Hematopoietic multipotent progenitor cell treated with erythropoietin and hydrocortisone succinate and interleukin-3 and kit ligand, for 8 days (in vitro differentiated cells): ENCODE measurements at regions not wholly inside any gene's neighbourhood (a gene's known extent, or its start where the extent isn't known, plus 50 kb on each side); places are given as distances from the start of the nearest gene placed in this dataset.

ENCODE experiments used
- DNase-seq: peaks from one replicate; pipeline ENCODE4 v3.0.0-alpha.2; 2015

- DNase-seq = no peak
Measured at GRCh38 chr7:46459942-46460341, 538.9 kb upstream of the IGFBP3 start.

- DNase-seq = no peak
Measured at GRCh38 chr7:46454816-46455215, 533.7 kb upstream of the IGFBP3 start.

- no peak for DNase-seq
Measured at GRCh38 chr7:46452561-46453135, 531.6 kb upstream of the IGFBP3 start.

- no peak for DNase-seq
Measured at GRCh38 chr7:46451846-46452245, 530.8 kb upstream of the IGFBP3 start.

- DNase-seq = no peak
Measured at GRCh38 chr7:46450886-46451285, 529.8 kb upstream of the IGFBP3 start.

- DNase-seq = no peak
Measured at GRCh38 chr7:46450425-46450824, 529.4 kb upstream of the IGFBP3 start.

- DNase-seq = no peak
Measured at GRCh38 chr7:46449743-46450142, 528.7 kb upstream of the IGFBP3 start.

- no peak for DNase-seq
Measured at GRCh38 chr7:46448478-46448877, 527.4 kb upstream of the IGFBP3 start.

- DNase-seq = no peak
Measured at GRCh38 chr7:46446151-46446550, 525.1 kb upstream of the IGFBP3 start.

GRCh38 chr7:46444256-46444655 is 523.2 kb upstream of the IGFBP3 start:
- no peak for DNase-seq

GRCh38 chr7:46440186-46440585 is 519.1 kb upstream of the IGFBP3 start:
- no peak for DNase-seq

- no peak for DNase-seq
Measured at GRCh38 chr7:46432708-46433107, 511.6 kb upstream of the IGFBP3 start.

GRCh38 chr7:46428295-46428694 is 507.2 kb upstream of the IGFBP3 start:
- DNase-seq = no peak

- DNase-seq = no peak
Measured at GRCh38 chr7:46424934-46425333, 503.9 kb upstream of the IGFBP3 start.

- no peak for DNase-seq
Measured at GRCh38 chr7:46421441-46422230, 500.6 kb upstream of the IGFBP3 start.

- DNase-seq = no peak
Measured at GRCh38 chr7:46414946-46415345, 493.9 kb upstream of the IGFBP3 start.

- no peak for DNase-seq
Measured at GRCh38 chr7:46411236-46411635, 490.2 kb upstream of the IGFBP3 start.

GRCh38 chr7:46407125-46407524 is 486.1 kb upstream of the IGFBP3 start:
- DNase-seq = no peak

- no peak for DNase-seq
Measured at GRCh38 chr7:46397591-46397990, 476.5 kb upstream of the IGFBP3 start.

- DNase-seq = no peak
Measured at GRCh38 chr7:46396481-46396880, 475.4 kb upstream of the IGFBP3 start.

- DNase-seq = no peak
Measured at GRCh38 chr7:46393142-46393541, 472.1 kb upstream of the IGFBP3 start.

- DNase-seq = no peak
Measured at GRCh38 chr7:46391231-46392201, 470.4 kb upstream of the IGFBP3 start.

GRCh38 chr7:46390042-46390441 is 469.0 kb upstream of the IGFBP3 start:
- DNase-seq = no peak

GRCh38 chr7:46389146-46389545 is 468.1 kb upstream of the IGFBP3 start:
- no peak for DNase-seq
